ENCODE measurements at regions not wholly inside any gene's neighbourhood (a gene's known extent, or its start where the extent isn't known, plus 50 kb on each side); places are given as distances from the start of the nearest gene placed in this dataset.

GRCh38 chr11:116162086-116162885 lies 610.5 kb downstream of the BUD13 start:
- H3K4me3 Mint-ChIP-seq: no peak overlapping the region
- Histone ChIP-seq H3K4me3 (ENCODE audit: low read length) (no peak overlapping the region), H3K27ac (ENCODE audit: low read length) (no peak overlapping the region), H3K36me3 (ENCODE audit: control insufficient read depth, insufficient read depth, low read length) (no peaks in the 10 kb centered on the region), H3K9me3 (ENCODE audit: control insufficient read depth, insufficient read depth, low read length) (no peaks in the 10 kb centered on the region), H3K4me1 (ENCODE audit: control insufficient read depth, insufficient read depth, low read length) (no peaks in the 10 kb centered on the region), H3K27me3 (ENCODE audit: control insufficient read depth, insufficient read depth, low read length) (no peaks in the 10 kb centered on the region)
- no peaks in the 10 kb centered on the region for H3K4me1 Mint-ChIP-seq
- peaks cover 0 to 10% of the 10 kb centered on the region in 2 donors for H3K27me3 Mint-ChIP-seq (ENCODE audit: low read depth in 2 of 2)
- H3K36me3 Mint-ChIP-seq: no peaks in the 10 kb centered on the region
- intact Hi-C loops (cut with micrococcal nuclease): no loop called here
- H3K27ac Mint-ChIP-seq: no peak overlapping the region
- no peak for ATAC-seq
- no peaks in the 10 kb centered on the region for H3K9me3 Mint-ChIP-seq
- DNase-seq: no peak
- 65% methylated on average over 19 of the region's 20 CpGs for WGBS (ENCODE audit: insufficient coverage)
- TF ChIP-seq CTCF (IDR thresholded peaks at IDR 0.05): no peak

GRCh38 chr11:116148645-116149044 lies 624.1 kb downstream of the BUD13 start:
- Histone ChIP-seq H3K27ac (ENCODE audit: low read length) (no peak overlapping the region), H3K27me3 (ENCODE audit: control insufficient read depth, insufficient read depth, low read length) (no peaks in the 10 kb centered on the region), H3K4me1 (ENCODE audit: control insufficient read depth, insufficient read depth, low read length) (no peaks in the 10 kb centered on the region), H3K9me3 (ENCODE audit: control insufficient read depth, insufficient read depth, low read length) (no peaks in the 10 kb centered on the region), H3K36me3 (ENCODE audit: control insufficient read depth, insufficient read depth, low read length) (no peaks in the 10 kb centered on the region), H3K4me3 (ENCODE audit: low read length) (no peak overlapping the region)
- 94% methylated on average over 2 of the region's 2 CpGs for WGBS (ENCODE audit: insufficient coverage)
- H3K9me3 Mint-ChIP-seq: peaks cover 3 to 7% of the 10 kb centered on the region in 2 donors
- intact Hi-C loops (cut with micrococcal nuclease): no loop called here
- no peak for ATAC-seq
- DNase-seq: no peak
- H3K4me3 Mint-ChIP-seq: no peak overlapping the region
- TF ChIP-seq CTCF (IDR thresholded peaks at IDR 0.05): no peak
- no peaks in the 10 kb centered on the region for H3K36me3 Mint-ChIP-seq
- peaks cover 6 to 21% of the 10 kb centered on the region in 2 donors for H3K27me3 Mint-ChIP-seq (ENCODE audit: low read depth in 2 of 2)
- no peaks in the 10 kb centered on the region for H3K4me1 Mint-ChIP-seq
- no peak overlapping the region for H3K27ac Mint-ChIP-seq

GRCh38 chr11:116148056-116148455 lies 624.7 kb downstream of the BUD13 start:
- Histone ChIP-seq H3K4me3 (ENCODE audit: low read length) (no peak overlapping the region), H3K27ac (ENCODE audit: low read length) (no peak overlapping the region), H3K4me1 (ENCODE audit: control insufficient read depth, insufficient read depth, low read length) (no peaks in the 10 kb centered on the region), H3K27me3 (ENCODE audit: control insufficient read depth, insufficient read depth, low read length) (no peaks in the 10 kb centered on the region), H3K9me3 (ENCODE audit: control insufficient read depth, insufficient read depth, low read length) (no peaks in the 10 kb centered on the region), H3K36me3 (ENCODE audit: control insufficient read depth, insufficient read depth, low read length) (no peaks in the 10 kb centered on the region)
- intact Hi-C loops (cut with micrococcal nuclease): no loop called here
- no peaks in the 10 kb centered on the region for H3K4me1 Mint-ChIP-seq
- ATAC-seq (no peak), DNase-seq (no peak)
- peaks cover 3 to 7% of the 10 kb centered on the region in 2 donors for H3K9me3 Mint-ChIP-seq
- TF ChIP-seq CTCF (IDR thresholded peaks at IDR 0.05): no peak
- no peak overlapping the region for H3K4me3 Mint-ChIP-seq
- H3K27ac Mint-ChIP-seq: no peak overlapping the region
- WGBS (ENCODE audit: insufficient coverage): 58% methylated on average over 7 of the region's 10 CpGs
- H3K36me3 Mint-ChIP-seq: no peaks in the 10 kb centered on the region
- H3K27me3 Mint-ChIP-seq (ENCODE audit: low read depth in 2 of 2): peaks cover 6 to 23% of the 10 kb centered on the region in 2 donors
